Tibial nerve (tissue), 4 donors: ENCODE measurements at regions not wholly inside any gene's neighbourhood (a gene's known extent, or its start where the extent isn't known, plus 50 kb on each side); places are given as distances from the start of the nearest gene placed in this dataset.

Experiments used
- DNase-seq, 2 donors: peaks; one replicate each; pipeline ENCODE4 v3.0.0-alpha.2; 2019; ENCODE audit warnings: low spot score in 2 of 2
- H3K27ac ChIP-seq, 4 donors: fragments of 200-600 bp; sonication (generic) in 3 of 4; one replicate each; pipeline ENCODE4 v1.5.1; 2017 to 2019; ENCODE audit warnings: mild to moderate bottlenecking in 1 of 4
- H3K27me3 ChIP-seq, 2 donors: fragments of 200-600 bp; sonication (generic) in 1 of 2; one replicate each; pipeline versions ENCODE4 v1.5.1 to v1.6.0; 2017 to 2019
- H3K36me3 ChIP-seq, 3 donors: fragments of 200-600 bp; sonication (generic); one replicate each; pipeline ENCODE4 v1.5.1; 2018 to 2019
- H3K4me1 ChIP-seq, 4 donors: fragments of 200-600 bp; sonication (generic) in 3 of 4; one replicate each; pipeline ENCODE4 v1.5.1; 2017 to 2019
- H3K4me3 ChIP-seq, 4 donors: fragments of 200-600 bp; sonication (generic) in 3 of 4; one replicate each; pipeline ENCODE4 v1.5.1; 2017 to 2019; ENCODE audit warnings: mild to moderate bottlenecking in 1 of 4, moderate library complexity in 1 of 4
- H3K9me3 ChIP-seq, 4 donors: fragments of 200-600 bp; sonication (generic) in 3 of 4; one replicate each; pipeline ENCODE4 v1.5.1; 2017 to 2019
- EP300 ChIP-seq, 2 donors: sonication (generic); formaldehyde crosslinking; IDR thresholded peaks; one replicate each; pipeline ENCODE4 v1.6.1; 2017; ENCODE audit warnings: antibody characterized with exemption in 2 of 2, mild to moderate bottlenecking in 1 of 2
- POLR2A ChIP-seq, 2 donors: fragments of 450-650 bp; IDR thresholded peaks; one replicate each; pipeline ENCODE4 v1.6.1; 2017; ENCODE audit warnings: antibody characterized with exemption in 2 of 2, mild to moderate bottlenecking in 2 of 2, moderate library complexity in 2 of 2
- WGBS, 2 donors: methylation state at CpG; one replicate each; pipeline ENCODE4 v1.1.5; 2018; 5-methylcytosine and 5-hydroxymethylcytosine counted together
- TF ChIP-seq, protein P1 (sequence below), 5 experiments: fragments of 200-600 bp in 3 of 5; fragments of 450-650 bp in 2 of 5; sonication (generic) in 3 of 5; IDR thresholded peaks; one replicate each; pipeline ENCODE4 v1.5.1; 2016 to 2019; ENCODE audit warnings: antibody characterized with exemption in 5 of 5, mild to moderate bottlenecking in 3 of 5, moderate library complexity in 2 of 5

DNA sequence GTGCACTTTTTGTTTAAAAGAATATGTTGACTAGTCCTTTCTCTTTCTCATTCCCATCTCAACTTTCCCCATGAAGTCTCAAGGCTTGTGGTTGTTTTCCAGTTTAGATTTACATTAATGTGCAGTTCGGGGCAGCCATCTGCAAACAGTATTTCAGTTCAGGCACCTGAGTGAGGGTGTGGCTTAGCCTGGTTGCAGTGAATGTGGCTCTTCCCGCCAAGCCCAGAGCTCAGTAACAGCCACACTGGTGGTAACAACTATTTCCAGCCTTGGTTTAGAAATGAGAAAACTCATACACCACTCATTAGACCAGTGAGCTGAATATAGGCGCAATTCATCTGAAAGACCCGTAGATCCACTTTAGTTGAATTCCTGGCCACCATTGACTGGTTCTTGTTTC, 394.3 kb downstream of the CMPK2 start:
- WGBS, 2 donors, result 85 to 96% methylated on average over 4 of the region's 4 CpGs
- H3K27ac ChIP-seq, result no peak overlapping the region
- DNase-seq, result no peak
- no peaks in the 10 kb centered on the region for H3K27me3 ChIP-seq
- TF ChIP-seq POLR2A (IDR thresholded peaks at IDR 0.05) (no peak), EP300 (IDR thresholded peaks at IDR 0.05) (no peak)
- TF ChIP-seq, protein P1, sequence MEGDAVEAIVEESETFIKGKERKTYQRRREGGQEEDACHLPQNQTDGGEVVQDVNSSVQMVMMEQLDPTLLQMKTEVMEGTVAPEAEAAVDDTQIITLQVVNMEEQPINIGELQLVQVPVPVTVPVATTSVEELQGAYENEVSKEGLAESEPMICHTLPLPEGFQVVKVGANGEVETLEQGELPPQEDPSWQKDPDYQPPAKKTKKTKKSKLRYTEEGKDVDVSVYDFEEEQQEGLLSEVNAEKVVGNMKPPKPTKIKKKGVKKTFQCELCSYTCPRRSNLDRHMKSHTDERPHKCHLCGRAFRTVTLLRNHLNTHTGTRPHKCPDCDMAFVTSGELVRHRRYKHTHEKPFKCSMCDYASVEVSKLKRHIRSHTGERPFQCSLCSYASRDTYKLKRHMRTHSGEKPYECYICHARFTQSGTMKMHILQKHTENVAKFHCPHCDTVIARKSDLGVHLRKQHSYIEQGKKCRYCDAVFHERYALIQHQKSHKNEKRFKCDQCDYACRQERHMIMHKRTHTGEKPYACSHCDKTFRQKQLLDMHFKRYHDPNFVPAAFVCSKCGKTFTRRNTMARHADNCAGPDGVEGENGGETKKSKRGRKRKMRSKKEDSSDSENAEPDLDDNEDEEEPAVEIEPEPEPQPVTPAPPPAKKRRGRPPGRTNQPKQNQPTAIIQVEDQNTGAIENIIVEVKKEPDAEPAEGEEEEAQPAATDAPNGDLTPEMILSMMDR (IDR thresholded peaks at IDR 0.05), result no peak
- no peaks in the 10 kb centered on the region for H3K36me3 ChIP-seq
- peaks cover 0 to 4% (median 0%) of the 10 kb centered on the region in 4 donors for H3K9me3 ChIP-seq
- H3K4me3 ChIP-seq, result no peak overlapping the region
- no peaks in the 10 kb centered on the region for H3K4me1 ChIP-seq

DNA sequence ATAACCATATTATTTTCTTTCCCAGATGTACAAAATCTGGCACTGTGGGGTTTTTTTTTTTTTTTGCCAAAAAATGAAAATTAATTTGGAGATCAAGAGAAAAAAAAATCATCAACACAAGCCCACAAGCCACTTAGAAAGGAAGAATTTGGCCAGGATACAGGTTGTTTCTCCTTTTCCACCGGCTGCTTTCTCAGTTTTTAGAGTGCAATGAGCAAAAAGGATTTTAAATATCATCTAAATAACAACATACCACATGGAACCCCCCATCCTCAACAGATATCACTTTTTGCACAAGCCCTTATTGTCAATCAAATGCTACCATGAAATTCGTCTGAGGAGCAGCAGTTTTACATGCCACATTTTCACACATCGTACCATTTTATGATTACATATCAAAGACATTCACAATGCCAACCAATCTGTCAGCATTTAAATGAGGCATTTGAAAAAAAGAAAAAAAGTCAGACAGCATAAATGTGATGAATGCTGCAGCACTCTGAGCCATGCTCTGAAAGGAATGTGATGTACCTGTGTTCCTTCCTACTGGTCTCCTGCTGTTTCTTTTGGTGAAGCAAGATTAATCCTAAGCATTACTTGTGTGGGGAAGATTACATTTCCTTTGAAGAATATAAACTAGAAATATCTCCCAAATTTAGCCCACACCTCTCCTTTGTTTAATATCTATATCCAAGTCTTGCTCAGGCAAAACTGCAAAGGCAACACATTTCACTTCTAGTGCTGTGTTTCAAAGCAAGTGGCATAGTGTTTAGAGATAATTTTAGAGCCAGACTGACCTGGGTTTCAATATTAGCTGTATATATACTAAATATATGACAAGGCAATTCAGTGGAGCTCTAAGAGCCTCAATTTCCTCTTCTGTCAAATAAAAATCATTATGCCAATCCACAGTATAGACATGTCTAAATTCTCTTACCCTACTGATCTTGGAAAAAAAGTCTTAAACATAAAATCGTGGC, 391.3 kb downstream of the CMPK2 start:
- Histone ChIP-seq H3K9me3 (peaks cover 0 to 8% (median 0%) of the 10 kb centered on the region in 4 donors), H3K4me1 (no peaks in the 10 kb centered on the region), H3K4me3 (no peak overlapping the region), H3K27ac (no peak overlapping the region), H3K36me3 (no peaks in the 10 kb centered on the region), H3K27me3 (no peaks in the 10 kb centered on the region)
- DNase-seq, result no peak
- WGBS, 2 donors, result 59% methylated on average over 4 of the region's 4 CpGs
- no peak for TF ChIP-seq POLR2A (IDR thresholded peaks at IDR 0.05)

DNA sequence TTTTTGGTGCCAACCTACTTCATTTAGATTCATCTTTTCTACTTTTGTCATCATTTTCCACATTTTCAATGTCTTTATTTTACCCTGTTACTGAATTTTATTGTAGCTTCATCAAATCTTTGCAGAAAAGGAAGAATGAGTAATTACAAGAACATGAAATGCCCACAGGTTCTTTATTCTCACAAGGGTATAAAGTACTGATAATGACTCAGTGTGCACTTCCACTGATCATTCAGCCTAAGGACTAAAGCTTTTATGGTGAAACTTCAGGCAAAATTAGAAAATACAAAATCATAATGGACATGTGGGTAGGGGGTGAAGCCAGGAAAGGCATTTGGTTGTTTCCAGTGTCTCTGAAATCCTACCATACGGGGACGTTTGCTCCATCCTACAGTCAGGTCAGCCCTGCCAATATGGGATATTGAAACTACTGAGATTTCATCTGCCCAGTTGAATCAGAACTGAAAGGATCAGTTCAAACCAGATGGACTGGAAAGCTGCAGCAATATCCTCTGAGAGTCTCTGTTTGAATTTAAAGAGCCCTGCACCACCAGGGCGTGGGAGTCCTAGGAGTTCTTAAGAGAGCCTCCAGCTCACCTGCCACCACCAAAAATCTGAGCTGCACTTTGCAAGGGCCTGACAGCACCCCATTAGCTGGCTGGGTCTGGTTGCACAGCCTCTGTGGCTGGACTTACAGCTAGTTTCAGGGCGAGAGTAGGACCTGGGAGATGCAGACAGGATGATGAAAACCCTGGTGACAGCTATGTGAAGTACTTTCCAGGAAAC, 390.4 kb downstream of the CMPK2 start:
- DNase-seq, result no peak
- Histone ChIP-seq H3K36me3 (no peaks in the 10 kb centered on the region), H3K9me3 (peaks cover 0 to 16% (median 0%) of the 10 kb centered on the region in 4 donors), H3K27ac (no peak overlapping the region), H3K4me1 (no peaks in the 10 kb centered on the region), H3K4me3 (no peak overlapping the region), H3K27me3 (no peaks in the 10 kb centered on the region)
- whole genome bisulfite sequencing, 2 donors, result 75 to 78% methylated on average over 4 of the region's 4 CpGs
- TF ChIP-seq EP300 (IDR thresholded peaks at IDR 0.05) (no peak), POLR2A (IDR thresholded peaks at IDR 0.05) (no peak)
- TF ChIP-seq, protein P1 (IDR thresholded peaks at IDR 0.05), result no peak

DNA sequence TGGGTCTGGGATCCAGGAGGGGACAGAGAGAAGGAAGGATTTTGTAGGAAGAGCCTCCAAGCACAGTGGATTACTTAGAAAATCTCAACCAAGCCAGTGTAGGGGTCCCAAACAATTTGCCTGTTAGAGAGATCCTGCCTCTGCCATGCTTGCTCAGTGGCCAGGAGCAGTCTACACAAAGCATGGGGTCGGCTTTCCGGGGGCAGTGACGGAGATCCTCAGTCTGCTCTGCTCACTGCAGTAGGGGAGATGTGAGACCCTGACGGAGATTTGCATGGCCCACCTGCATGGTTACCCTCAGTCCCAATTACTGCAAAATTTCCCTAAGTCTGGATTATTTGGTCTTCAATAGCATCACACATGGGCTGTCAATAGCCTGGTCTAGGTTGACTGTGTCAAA, 385.2 kb downstream of the CMPK2 start:
- WGBS, 2 donors, result 96 to 99% methylated on average over 4 of the region's 4 CpGs
- no peak overlapping the region for H3K27ac ChIP-seq
- TF ChIP-seq EP300 (IDR thresholded peaks at IDR 0.05) (no peak), POLR2A (IDR thresholded peaks at IDR 0.05) (no peak)
- TF ChIP-seq, protein P1 (IDR thresholded peaks at IDR 0.05), result no peak
- peaks cover 0 to 21% (median 0%) of the 10 kb centered on the region in 4 donors for H3K9me3 ChIP-seq
- no peak overlapping the region for H3K4me3 ChIP-seq
- H3K4me1 ChIP-seq, result no peaks in the 10 kb centered on the region
- no peak for DNase-seq
- no peaks in the 10 kb centered on the region for H3K27me3 ChIP-seq
- no peaks in the 10 kb centered on the region for H3K36me3 ChIP-seq

DNA sequence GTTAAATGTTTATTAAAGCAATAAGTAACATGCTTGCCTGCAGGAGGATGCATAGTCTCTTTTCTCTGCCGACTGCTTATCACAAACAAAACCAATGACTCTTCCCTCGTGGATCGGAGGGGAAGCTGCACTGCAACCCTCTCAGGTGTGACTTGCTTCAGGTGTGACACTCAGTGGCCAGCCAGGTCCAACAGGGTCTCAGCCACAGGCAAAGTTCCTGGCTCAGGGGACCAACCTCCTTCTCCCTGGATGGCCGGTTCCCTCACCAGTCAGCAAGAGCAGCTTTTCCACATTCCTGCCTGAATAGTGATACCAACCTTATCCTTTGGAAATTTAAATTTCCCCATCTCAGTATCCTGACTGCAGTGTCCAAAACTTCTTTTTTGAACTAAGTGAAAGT, 383.5 kb downstream of the CMPK2 start:
- H3K4me3 ChIP-seq, result no peak overlapping the region
- H3K4me1 ChIP-seq, result no peaks in the 10 kb centered on the region
- no peak overlapping the region for H3K27ac ChIP-seq
- H3K9me3 ChIP-seq, result peaks cover 0 to 21% (median 0%) of the 10 kb centered on the region in 4 donors
- H3K36me3 ChIP-seq, result no peaks in the 10 kb centered on the region
- no peak for DNase-seq
- TF ChIP-seq EP300 (IDR thresholded peaks at IDR 0.05), result no peak
- TF ChIP-seq POLR2A (IDR thresholded peaks at IDR 0.05), result no peak
- TF ChIP-seq, protein P1 (IDR thresholded peaks at IDR 0.05), result no peak
- 67 to 71% methylated on average over 4 of the region's 4 CpGs for WGBS, 2 donors
- no peaks in the 10 kb centered on the region for H3K27me3 ChIP-seq
